A172 (cell line): ENCODE measurements at regions not wholly inside any gene's neighbourhood (a gene's known extent, or its start where the extent isn't known, plus 50 kb on each side); places are given as distances from the start of the nearest gene placed in this dataset.
"Not testable (repeated sequence)": the region's sequence is repeated elsewhere in the genome, so short reads cannot be mapped to it uniquely, and the experiment has no call there.

Experiments
- DNase-seq: peaks from one replicate; pipeline ENCODE4 v3.0.0-alpha.2; 2015; ENCODE audit warnings: low spot score

DNA sequence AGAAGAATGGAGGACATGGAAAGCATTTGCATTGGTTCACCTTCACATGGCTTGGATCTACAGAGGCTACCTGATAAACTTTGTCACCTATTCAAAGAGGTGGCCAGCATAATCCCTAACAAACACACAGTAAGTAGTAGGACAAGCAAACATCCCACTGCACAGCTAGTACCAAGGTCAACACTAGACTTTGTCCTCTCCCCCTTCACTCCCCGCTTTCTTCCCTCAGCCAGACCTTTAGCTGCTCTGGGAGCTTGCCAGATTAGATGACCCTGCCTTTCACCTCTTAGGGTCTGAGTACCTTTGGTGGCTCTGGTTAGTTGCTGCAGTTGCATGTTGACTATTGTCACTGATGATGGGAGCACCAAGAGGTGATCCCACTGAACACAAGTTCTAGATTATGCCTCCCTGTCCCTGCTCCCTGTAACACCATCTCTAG lies 211.3 kb downstream of the CCDC74A start:
- not testable (repeated sequence) for DNase-seq

DNA sequence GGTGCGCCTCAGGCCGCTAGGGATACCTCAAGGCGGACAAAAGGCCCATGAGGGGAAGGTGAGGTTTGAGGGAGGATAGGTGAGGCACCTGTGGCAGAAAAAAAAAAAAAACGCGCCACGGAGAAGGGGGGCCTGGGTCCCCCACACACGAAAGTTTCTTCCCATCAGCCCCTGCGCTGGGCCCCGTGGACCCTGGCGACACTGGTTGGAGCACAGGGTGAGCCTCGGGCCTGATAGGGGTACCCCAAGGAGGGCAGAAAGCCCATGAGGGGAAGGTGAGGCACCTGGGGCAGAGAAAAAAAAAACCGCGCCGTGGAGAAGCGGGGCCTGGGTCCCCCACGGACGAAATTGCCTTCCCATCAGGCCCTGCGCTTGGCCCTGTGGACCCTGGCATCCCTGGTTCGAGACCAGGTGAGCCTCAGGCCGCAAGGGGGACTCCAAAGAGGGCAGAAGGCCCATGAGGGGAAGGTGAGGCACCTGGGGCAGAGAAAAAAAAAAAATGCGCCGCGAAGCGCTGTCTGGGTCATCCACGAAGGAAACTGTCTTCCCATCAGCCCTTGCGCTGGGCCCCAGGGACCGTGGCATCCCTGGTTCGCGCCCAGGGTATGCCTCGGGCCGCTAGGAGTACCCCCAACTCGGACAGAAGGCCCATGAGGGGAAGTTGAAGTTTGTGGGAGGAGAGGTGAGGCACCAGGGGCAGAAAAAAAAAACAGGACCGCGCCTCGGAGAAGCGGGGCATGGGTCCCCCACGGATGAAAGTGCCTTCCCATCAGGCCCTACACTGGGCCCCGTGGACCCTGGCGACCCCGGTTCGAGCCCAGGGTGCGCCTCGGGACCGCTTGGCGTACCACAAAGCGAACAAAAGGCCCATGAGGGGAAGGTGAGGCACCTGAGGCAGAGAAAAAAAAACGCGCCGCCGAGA lies 226.2 kb downstream of the CCDC74A start:
- no peak for DNase-seq

- no peak for DNase-seq
Observed at GRCh38 chr2:131754929-131755720, 227.4 kb downstream of the CCDC74A start.

DNA sequence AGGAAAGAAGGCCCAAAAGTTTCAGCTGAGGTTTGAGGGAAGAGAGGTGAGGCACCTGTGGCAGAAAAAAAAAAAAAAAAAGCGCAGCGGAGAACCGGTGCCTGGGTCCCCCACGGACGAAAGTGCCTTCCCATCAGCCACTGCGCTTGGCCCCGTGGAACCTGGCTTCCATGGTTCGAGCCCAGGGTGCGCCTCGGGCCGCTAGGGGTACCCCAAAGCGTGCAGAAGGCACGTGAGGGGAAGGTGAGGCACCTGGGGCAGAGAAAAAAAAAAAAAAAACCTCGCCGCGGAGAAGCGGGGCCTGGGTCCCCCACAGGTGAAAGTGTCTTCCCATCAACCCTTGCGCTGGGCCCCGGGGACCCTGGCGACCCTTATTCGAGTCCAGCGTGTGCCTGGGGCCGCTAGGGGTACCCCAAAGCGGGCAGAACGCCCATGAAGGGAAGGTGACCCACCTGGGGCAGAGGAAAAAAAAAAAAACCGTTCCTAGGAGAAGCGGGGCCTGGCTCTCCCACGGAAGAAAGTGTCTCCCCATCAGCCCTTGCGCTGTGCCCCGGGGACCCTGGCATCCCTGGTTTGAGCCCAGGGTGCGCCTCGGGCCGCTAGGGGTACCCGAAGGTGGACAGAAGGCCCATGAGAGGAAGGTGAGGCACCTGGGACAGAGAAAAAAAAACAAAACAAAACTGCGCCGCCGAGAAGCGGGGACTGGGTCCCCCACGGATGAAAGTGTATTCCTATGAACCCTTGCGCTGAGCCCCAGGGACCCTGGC lies 228.6 kb downstream of the CCDC74A start:
- DNase-seq: no peak

- DNase-seq: not testable (repeated sequence)
Observed at GRCh38 chr2:131758941-131759340, 231.3 kb downstream of the CCDC74A start.

DNA sequence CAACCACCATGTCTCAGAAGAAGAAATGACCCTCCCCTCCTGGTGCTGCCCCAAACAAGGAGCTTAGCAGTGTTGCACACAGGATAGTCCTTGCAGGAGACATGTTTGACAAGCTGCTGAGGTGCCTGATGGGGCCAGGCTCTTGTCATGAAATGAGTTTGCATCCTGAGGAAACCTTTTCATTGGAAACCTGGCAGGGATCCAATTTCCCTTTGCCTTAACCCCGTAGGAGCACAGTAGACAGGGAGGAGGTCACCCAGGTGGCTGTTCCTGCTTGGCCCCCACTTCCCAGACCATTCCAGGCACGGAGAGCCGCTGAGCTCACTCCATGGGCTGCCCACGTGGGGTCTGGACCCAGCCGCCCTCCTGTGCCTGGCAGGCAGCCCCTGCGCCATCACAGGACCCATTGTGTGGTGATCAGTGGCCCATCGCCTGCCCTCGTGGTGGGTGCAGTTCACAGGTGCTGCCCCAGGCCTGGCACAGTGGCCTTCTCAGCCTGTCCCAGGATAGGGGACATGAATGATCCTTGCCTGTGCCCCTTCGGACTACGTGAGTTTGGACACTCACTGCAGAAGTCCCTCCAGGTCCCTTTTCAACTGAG lies 247.4 kb downstream of the CCDC74A start:
- not testable (repeated sequence) for DNase-seq

- not testable (repeated sequence) for DNase-seq
Observed at GRCh38 chr2:131775903-131776506, 248.3 kb downstream of the CCDC74A start.

GRCh38 chr2:131780446-131780845 lies 252.8 kb downstream of the CCDC74A start:
- not testable (repeated sequence) for DNase-seq

DNA sequence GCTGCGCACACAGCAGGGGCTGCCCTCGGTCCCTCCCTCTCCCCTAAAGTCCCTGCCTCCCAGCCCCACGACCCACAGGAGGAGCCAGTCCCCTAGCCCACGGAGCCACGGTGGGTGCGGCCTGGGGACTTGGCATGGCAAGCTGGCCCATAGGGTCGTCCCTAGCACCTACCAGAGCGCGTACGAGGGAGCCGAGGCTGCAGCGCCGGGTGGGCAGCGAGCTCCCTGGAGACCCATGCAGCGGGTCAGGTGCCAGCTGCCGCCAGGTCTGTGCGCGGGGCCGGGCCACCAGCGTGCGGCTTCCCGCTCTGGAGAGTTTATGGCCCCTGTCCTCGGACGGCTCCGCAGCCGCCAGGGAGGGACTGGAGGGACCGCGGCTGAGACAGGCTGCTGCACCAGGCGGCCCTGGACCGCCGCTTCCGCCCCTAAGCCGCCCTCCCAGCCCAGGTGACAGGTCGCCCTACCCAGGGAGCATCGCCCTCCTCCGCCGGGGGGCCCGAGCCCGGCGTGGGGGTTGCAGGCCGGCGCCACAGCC lies 273.6 kb downstream of the CCDC74A start:
- DNase-seq: no peak

- peak; percentile 38 for DNase-seq
Observed at GRCh38 chr2:131801745-131802350, 274.2 kb downstream of the CCDC74A start.

DNA sequence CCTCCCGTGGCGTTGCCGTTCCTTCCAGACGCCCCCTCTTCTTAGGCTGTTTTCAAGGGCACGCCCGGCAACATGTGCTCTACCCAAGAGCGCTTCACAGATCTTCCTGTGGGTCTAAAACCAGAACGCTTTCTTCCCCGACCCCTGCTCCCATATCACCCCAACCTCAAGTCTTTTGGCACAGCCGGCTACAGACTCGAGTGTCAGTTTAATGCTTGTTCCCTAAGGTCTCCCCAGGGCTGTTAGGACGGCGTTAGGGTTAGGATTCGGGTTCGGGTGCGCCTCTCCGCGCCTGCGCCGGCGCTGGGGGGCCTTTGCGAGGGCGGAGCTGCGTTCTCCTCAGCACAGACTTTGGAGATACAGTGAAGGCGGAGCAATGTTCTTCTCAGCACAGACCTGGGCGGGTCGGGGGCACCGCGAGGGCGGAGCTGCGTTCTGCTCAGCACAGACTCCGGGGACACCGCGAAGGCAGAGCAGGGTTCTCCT lies 274.7 kb downstream of the CCDC74A start:
- DNase-seq: peak; percentile 19

DNA sequence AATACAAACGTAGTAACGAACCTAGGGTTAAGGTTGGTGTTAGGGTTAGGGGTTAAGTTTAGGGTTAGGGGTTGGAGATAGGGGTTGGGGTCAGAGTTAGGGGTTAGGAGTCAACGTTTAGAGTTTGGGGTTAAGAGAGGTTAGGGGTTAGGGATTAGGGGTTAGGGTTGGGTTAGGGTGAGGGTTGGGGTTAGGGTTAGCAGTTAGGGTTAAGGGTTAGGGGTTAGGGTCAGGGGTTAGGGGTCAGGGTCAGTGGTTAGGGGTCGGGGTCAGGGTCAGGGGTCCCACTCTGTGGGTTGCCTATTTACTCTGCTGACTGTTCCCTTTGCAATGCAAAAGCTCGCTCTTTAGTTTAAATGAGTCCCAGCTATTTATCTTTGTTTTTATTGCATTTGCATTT lies 275.5 kb downstream of the CCDC74A start:
- not testable (repeated sequence) for DNase-seq

DNA sequence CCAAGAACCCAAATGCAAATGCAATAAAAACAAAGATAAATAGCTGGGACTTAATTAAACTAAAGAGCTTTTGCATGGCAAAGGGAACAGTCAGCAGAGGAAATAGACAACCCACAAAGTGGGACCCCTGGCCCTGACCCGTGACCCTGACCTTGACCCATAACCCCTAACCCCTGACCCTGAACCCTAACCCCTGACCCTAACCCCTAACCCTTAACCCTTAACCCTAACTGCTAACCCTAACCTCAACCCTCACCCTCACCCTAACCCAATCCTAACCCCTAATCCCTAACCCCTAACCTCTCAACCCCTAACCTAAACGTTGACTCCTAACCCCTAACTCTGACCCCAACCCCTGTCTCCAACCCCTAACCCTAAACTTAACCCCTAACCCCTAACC lies 284.9 kb downstream of the CCDC74A start:
- DNase-seq: not testable (repeated sequence)

DNA sequence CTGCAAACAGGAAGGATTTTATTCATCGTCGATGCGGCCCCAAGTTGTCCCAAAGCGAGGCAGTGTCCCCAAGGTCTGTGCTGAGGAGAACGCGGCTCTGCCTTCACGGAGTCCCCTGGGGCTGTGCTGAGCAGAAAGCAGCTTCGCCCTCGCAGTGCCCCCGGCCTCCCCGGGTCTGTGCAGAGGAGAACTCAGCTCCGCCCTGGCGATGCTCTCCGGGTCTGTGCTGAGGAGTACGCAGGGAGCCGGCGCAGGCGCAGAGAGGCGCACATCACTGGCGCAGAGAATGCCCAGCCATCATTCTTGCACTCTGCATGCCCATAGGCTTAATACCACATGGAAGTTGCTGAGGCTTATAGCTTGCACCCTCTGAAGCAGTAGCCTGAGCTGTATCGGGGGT lies 285.7 kb downstream of the CCDC74A start:
- DNase-seq: not testable (repeated sequence)

- not testable (repeated sequence) for DNase-seq
Observed at GRCh38 chr2:131818267-131818973, 290.7 kb downstream of the CCDC74A start.

GRCh38 chr2:131822237-131822721 lies 294.6 kb downstream of the CCDC74A start:
- DNase-seq: not testable (repeated sequence)

DNA sequence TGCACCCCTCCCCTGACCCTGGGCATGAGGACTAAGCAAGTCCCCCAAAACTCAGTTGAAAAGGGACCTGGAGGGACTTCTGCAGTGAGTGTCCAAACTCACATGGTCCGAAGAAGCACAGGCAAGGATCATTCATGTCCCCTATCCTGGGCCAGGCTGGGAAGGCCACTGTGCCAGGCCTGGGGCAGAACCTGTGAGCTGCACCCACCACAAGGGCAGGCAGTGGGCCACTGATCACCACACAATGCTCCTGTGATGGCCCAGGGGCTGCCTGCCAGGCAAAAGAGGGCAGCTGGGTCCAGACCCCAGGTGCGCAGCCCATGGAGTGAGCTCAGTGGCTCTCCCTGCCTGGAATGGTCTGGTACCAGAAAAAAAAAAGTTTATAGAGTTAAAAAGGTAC lies 295.4 kb downstream of the CCDC74A start:
- not testable (repeated sequence) for DNase-seq

DNA sequence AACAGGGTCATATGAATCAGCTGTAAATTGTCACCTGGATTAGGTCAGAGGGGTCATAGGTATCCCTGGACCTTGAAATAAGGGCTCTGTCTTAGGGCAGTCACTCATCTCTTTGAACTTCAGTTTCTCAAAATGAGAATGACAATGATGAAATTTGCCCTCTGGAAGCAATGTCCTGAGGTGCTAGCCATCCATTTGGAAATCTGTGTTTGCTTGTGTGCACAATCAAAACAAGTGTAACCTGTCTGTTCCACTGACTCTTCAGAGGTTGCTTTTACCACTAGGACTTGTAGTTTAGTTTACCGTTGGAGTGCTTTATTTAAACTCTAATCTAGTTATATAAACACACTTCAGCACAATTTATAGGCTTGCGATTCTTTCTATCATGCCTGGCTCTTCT lies 297.3 kb downstream of the CCDC74A start:
- DNase-seq: not testable (repeated sequence)

- DNase-seq: no peak
Observed at GRCh38 chr2:131827481-131828163, 299.9 kb downstream of the CCDC74A start.
